GM19467 (cell line): ENCODE measurements at regions not wholly inside any gene's neighbourhood (a gene's known extent, or its start where the extent isn't known, plus 50 kb on each side); places are given as distances from the start of the nearest gene placed in this dataset.
A peak's percentile ranks its signal among the peaks of the same experiment; 100 is the strongest.

ENCODE experiments used
- ATAC-seq: cut with Tn5 transposase; IDR thresholded peaks from one replicate; pipeline ENCODE4 v1.9.1; 2021; ENCODE audit warnings: mild to moderate bottlenecking, moderate library complexity; ENCODE audit not compliant: unreplicated experiment

DNA sequence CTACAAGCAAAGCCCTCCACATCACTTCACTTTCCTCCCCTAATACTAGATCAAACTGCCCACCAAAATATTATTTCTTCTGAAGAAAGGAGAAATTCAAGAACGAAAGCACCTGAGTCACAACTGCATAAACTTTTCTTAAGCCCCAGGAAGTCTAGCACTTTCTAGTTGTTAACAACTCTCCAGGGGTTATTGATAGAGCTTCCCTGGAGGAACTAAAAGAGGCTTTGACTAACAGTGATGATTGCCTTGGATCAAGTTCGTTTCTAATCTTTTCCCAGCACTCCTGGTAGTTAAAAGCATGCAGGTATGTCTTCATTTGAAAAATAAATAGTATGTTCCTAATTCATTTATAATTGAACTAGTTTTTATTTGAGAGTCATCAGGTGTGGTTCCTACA lies 917.0 kb downstream of the TUSC7 start:
- no peak for ATAC-seq

DNA sequence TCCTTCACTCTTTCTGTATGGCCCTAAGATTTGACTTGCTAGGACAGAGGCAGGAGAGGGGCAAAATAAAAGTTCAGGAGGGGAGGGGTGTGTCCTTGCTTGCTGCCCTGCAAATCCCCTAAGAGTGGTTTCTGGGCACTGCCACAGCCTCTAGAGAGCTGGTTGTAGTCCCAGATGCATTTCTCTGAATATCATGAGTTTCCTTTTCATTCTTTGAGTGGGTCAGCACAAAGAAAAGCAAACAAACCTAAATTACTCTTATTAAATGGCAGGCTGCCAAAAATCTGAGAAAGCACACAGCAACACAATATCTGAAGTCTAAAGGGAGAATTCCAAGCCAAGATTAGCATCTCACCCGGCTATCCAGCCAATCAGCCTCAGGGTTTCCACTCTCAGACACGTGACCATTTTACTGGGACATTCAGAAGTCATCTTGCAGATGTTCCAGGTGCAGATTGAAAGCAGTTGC lies 919.3 kb downstream of the TUSC7 start:
- ATAC-seq = no peak

DNA sequence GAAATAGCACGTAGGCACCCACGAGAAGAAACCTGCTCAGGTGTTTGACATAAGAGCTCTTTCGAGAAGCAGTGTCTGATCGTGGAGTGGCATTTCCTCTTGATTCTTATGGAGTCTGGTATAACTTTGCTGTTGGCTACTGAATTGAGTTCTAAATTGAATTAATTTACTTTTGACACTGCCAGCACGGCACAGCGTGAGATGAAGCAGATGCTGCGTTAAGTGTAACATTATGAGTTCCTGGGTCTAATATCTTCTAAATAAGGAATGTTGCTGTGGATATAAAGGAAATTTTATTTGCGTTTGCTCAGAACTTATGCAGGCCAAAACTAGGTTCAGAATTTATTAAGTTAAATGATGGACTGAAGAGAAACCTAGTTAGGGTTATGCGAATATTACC lies 919.9 kb downstream of the TUSC7 start:
- no peak for ATAC-seq

DNA sequence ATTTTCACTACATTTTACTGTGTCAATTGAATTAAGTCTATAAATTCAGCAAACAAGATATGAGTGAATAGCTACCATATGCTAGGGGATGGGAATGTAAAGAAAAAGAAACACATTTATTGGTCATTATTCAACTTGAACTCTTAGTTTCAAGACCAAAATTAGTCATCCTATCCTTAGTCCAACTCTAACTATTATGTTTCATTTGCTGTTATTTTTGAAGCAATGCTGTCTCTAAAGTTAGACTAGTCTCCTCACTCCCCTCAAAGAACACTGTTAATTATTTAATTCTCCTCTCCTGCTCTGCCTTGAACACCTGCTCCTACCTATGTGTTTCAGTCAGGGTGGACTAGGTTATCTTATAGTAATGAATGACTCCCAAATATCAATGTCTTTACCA lies 920.9 kb downstream of the TUSC7 start:
- ATAC-seq = peak; percentile 81

DNA sequence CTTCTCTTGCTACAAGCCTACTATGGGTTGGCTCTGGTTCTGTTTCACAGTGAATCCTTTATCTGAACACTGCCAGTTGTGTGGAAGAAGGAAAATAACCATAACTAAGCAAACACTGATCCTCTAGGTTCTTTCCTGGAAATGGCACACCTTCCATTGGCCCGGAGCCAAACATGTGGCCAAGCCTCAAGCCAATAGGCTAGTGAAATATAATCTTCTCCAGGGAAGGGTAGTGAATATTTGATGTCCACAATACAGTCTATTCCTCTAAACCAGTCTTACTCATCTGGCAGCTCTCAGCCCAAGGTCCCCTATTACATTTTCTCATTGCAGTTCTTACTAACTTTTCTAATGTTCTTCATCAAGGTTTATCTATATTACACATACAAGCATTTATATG lies 921.3 kb downstream of the TUSC7 start:
- no peak for ATAC-seq

DNA sequence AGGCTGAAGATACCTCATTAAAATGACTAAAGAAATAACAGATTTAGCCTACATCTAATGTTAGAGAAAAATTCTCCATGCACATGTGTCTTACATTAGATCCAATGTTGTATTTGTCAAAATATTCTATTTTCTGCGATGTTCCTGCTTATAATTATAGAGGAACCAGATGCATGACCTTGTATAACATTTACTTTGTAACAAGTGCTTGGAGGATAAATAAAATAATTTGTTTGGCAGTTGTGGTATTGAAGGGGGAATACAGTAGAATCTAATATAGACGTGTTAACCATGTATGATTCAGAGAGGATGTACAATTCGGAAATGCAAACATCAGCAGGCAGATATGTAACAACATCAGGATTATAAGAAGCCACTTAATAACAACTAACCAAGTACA lies 922.2 kb downstream of the TUSC7 start:
- no peak for ATAC-seq

DNA sequence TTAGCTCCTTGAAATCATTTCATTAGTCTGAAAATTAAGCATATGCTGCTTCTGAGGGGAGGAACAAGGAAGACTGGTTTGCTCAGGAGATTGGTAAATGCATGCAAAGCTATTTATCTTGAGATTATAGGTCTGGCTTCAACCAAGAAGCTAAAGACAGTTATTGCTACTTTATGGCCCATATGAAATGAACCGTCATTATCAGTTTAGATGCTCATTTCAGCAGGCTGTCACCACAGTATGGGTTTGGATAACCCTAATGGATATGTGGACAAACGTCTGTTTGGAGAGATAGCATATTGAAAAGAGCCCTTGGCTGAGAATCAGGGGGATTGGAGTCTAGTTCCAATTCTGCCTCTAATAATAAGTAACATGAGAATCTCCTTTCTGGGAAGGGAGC lies 922.6 kb downstream of the TUSC7 start:
- no peak for ATAC-seq

DNA sequence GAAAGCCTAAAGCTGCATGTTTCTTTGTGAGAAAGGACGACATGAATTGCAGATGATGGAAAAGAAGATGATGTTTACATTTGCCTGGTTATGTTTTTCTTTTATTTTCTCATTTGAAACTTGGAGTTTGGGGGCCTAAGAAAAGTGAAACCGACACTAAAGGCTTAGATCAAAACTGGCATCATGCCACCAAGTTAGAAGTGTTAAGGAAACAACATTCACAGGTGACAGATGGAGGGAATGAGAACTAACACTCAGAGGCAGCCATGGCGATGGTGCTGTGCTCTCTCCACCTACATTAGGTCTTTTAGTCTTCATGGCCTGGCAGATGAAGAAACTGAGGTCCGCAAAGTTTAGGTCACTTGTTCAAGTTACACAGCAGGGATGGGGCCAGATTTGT lies 923.6 kb downstream of the TUSC7 start:
- no peak for ATAC-seq

DNA sequence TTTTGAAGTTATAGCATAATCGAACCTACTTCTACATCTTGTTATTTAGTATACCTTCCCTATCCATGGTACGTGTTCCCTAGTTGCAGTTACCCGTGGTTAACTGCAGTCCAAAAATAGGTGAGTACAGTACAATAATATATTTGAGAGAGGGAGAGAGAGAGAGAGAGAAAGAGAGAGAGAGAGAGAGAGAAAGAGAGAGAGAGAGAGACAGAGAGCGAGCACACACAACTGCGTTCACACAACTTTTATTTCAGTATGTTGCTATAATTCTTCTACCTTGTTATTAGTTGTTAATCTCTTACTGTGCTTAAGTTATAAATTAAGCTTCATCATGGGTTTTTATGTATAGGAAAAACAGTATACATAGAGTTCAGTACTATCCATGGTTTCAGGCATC lies 928.1 kb downstream of the TUSC7 start:
- no peak for ATAC-seq

DNA sequence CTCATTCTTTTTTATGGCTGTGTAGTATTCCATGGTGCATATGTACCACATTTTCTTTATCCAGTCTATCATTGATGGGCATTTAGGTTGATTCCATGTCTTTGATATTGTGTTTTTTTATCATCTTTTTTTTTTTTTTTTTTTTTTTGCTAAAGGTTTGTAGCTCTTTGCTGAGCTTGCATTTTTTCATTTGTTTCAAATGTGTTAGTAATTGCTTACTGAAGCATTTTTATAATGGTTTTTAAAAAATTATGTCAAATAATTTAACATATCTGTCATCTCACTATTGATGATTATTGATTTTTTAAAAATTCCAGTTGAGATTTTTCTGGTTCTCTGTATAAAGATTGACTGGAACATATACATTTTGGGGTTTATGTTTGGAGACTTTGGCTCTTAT lies 934.6 kb downstream of the TUSC7 start:
- no peak for ATAC-seq

DNA sequence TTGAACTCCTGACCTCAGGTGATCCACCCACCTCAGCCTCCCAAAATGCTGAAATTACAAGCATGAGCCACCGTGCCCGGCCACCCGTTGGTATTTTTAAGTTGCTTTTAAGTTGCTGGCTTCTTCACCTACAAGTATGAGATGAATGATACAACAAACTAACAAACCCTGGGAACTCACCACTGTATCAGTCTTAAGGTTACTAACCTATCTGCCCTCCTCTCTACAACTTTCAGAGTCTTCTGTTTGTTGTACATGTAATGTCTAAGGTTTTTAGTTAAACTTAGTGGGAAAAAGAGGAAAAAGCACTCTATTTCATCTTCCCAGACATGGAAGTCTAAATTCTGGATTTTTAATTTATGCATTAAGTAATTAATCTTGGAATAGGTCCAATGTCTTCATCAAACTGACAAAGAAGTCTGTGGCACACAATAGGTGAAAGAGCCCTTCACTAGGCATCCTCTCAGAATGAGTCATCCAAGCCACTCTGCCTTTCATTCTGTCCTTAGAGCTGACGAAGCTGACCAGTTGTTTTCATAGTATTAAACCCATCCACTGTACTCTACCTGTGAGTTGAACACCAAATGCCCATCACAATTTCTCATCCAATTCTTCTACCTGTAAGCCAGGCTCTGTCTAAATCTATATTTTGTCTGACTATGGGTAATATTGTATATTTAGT lies 936.1 kb downstream of the TUSC7 start:
- peak; percentile 80 for ATAC-seq

DNA sequence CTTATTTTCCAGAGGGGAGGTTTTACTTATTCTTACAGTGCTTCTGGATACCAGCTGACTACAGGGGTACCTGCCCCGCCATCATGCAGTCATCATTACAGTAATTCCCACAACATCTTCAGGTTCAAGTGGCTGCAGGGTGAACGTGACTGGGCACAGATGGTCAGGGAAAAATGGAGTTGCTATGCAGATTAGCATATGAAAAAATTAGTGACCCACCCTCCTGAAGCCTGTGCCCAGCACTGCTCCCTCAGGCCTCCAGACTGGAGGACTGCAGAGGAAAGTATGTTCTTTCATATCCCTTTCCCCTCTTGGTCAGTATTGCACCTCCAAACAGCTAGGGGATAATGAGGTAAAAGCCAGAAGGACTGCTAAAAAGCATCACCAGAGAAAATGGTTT lies 937.9 kb downstream of the TUSC7 start:
- ATAC-seq = no peak

DNA sequence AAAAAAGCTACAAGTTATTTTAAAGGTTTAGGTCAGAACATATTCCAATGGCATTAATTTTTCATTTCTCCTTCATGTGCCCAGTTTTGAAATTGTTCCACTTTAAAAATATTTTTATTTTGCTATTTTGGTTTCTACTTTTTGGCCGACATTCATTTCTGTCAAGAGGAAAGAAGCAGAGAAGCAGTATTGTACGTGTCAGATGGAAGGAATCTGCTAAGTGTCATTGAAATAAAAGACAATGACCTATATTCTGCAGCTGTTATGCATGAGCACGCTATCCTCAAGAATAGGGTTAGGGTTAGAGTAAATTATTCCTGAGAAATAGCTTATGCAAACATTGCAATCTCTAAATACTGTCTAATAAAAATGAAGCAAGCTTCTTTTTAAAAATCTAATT lies 941.7 kb downstream of the TUSC7 start:
- no peak for ATAC-seq

DNA sequence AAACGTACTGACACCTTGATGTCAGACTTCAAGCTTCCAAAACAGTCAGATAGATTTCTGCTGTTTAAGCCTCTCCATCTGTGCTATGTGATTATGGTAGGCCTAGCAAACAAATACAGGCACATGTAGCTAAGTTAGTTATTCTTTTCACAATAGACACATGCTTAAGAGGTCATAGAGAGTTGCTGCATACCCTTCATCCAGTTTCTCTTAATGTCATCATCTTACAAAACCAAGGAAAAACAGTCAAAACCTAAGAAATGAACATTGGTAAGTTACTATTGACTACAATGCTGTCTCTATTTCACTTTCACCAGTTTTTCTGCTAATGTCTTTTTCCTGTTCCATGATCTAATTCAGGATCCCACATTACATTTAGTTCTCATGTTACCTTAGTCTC lies 946.8 kb downstream of the TUSC7 start:
- ATAC-seq = no peak

DNA sequence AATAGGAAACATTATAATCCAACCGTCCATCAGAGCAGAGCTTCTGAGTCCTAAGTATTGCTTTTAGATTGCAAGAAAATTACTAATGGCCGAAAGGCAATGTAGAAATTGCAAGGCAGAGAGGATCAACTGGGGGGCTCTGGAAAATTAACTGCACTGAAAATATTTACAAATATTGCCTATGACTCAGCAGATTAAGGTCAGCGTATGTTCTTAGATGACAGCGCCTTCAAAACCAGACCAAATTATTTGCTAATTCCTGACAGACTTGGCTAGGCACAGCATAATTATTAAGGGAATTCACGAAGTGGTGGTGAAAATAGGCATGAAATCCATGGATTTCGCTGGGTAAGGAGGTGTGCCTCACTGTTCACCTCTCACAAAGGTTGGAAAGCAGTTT lies 947.7 kb downstream of the TUSC7 start:
- ATAC-seq = no peak

DNA sequence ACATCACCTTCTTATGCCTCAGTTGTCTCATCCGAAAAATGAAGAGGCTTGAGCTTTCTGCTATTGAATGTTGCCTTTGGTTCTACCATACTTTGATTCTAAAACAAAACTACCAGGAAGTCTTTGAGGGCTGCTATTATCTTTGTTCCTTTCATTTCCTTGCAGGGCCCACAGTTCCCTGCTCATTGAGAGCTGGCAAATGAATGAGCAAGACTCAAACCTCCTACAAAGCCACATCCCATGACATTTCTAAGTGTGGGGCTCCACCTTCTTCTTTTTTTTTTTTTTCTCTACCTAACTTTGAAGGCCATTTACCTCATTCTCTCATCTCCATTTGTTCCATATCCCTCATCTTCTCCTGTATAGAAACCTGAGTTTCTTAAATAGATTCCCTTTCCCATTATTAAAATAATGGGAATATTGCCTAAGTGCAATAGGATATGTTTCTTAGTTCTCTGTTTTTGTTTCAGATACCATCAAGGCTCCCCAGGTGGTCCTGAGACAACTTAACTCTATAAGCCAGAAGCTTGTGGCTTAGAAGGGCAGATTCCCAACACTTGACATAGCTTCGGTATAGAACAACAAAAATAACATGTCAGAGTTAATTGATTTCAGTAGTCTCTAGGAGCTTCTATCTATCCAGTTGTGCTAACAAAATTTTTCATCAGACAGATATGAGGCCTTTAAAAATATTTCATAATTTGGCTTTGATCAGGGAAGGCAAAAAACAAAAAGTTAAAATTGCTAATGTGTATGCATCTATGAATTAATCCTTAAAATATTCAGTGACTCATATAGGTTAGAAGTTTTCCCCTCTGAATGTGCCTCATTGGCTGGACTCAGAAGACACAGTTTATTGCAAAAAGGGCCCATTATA lies 951.6 kb downstream of the TUSC7 start:
- no peak for ATAC-seq

DNA sequence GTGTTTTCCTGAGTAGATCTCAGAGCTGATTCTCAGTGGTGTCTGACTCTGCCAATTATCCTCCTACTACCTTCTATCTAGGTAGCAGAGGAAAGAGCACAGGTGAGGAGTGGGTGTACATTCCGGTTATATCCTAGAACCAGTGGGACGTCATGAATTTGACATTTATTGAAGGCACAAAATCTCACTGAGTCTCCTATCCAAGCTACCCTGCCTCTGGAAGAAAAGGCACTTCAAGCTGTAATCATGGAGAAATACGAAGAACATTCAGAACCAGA lies 952.2 kb downstream of the TUSC7 start:
- ATAC-seq = no peak

DNA sequence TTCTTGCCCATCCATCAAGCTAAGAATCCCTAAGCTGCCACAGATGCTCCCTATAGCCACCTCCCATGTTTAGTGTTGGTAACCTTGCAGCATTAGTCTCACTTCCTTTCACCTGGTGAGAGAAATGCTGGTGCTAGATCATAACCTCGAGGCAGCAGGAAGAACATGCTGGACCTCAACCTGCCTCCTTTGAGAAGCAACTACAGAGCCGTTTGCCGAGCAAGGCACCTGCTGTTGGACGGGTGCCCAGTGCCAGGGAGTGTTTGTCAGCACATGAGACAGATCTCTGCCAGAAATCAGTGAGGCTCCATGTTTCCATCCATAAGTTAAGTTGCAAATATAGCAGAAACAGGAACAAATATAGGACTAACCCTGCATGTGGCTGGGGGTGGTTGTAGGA lies 955.7 kb downstream of the TUSC7 start:
- ATAC-seq = no peak

DNA sequence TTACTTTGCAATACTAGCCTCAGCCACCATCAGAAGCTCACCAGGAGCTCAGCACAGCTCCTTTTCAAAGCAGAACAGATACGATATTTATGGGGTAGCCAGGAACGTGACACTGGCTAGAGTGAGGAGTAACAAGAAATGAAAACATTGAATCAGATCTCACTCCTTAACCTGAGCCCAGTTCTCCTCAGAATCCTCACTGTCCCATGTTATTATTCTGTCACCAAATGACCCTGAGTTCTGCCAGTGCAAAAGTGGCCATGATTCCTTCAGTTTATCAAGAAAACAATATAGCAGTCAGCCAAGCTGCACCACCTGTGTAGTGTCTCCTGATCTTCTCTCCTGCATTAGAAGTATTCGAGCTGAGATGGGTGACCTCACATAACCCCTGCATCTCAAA lies 956.7 kb downstream of the TUSC7 start:
- ATAC-seq = no peak

DNA sequence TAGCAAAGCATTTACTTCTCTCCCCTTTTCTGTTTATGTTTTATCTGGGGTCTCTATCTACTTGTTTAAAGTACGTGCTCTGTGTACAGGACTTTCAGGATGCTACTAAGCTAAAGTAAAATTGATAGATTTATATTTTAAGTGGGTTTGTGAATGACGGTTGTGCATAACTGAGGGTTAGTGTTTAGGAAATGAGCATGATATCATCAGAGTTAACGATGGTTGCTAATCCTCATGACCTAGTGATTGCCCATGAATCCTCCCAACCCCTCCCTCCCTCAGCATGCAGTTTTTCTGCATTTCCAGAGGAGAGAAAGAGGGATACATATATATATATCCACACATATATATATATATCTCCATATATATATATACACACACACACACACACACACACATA lies 957.2 kb downstream of the TUSC7 start:
- no peak for ATAC-seq

DNA sequence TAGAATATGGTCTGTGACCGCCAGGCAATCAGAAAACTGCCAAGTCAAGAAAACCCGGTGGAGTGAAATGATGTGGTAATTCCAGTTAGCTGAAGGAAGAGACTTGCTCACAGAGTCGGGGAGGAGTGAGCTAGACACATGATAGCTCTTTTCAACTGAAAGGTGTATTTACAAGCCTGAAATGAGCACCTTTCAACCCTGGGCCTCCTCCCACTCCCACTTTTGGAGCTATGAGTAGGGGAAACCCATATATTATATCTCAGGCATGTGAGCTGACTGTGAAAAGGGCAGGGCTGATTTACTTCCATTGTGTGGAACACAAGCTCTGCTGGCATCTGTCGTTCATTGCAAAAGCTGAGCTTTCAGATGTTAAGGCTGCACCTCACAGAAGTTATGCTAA lies 960.2 kb downstream of the TUSC7 start:
- no peak for ATAC-seq

DNA sequence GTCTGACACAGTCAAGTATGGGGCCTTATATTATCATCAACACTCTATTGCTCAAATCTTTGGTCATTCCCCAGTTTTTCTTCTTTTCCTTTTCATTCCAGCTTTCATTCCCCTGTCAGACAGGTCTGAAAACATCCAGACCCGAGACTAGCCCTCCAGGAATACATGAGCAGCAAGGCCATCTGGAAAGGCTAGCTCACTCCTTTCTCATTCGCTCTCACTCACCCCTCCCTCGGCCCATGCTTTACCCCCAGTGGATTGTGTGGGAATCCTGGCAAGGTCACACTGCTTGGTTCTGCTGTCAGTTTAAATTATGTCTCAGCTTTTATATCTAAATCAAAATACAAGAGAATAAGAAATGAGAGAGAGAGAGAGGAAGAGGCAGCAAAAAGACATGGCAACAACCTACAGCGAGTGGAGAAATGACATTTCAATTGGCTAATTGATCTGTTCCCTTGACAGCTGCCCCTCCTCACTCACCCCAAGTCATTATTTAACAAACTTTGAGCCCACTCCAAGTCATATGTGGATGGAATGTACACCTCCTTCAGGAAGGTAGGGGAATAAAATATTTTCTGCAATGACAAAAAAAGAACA lies 962.2 kb downstream of the TUSC7 start:
- ATAC-seq = no peak
